Thoracic aorta (tissue), 2 donors: ENCODE measurements at regions not wholly inside any gene's neighbourhood (a gene's known extent, or its start where the extent isn't known, plus 50 kb on each side); places are given as distances from the start of the nearest gene placed in this dataset.

Experiments
- ATAC-seq: fragments of 150-250 bp; one replicate; pipeline ENCODE4 v1.8.0; 2017; ENCODE audit warnings: low read depth; ENCODE audit not compliant: insufficient number of reproducible peaks, low FRiP score
- DNase-seq: peaks from one replicate; pipeline ENCODE4 v3.0.0-alpha.2; 2020; ENCODE audit warnings: low spot score
- H3K27ac ChIP-seq, 2 donors: fragments of 200-600 bp; sonication (generic); 1 replicate in 1 of 2; 2 replicates in 1 of 2; pipeline ENCODE4 v1.5.1; 2016; ENCODE audit warnings: mild to moderate bottlenecking in 2 of 2, moderate library complexity in 2 of 2
- H3K27me3 ChIP-seq: fragments of 200-600 bp; sonication (generic); replicated peaks from 2 replicates; pipeline ENCODE4 v1.6.0; 2016; ENCODE audit warnings: mild to moderate bottlenecking; ENCODE audit not compliant: insufficient read depth
- H3K36me3 ChIP-seq: fragments of 200-600 bp; sonication (generic); one replicate; pipeline ENCODE4 v1.5.1; 2016
- H3K4me1 ChIP-seq, 2 donors: fragments of 200-600 bp; sonication (generic); 1 replicate in 1 of 2; 2 replicates in 1 of 2; pipeline versions ENCODE4 v1.5.1 to v1.6.0; 2016; ENCODE audit warnings: low read depth in 2 of 2, mild to moderate bottlenecking in 1 of 2; ENCODE audit not compliant: control insufficient read depth in 1 of 2
- H3K4me3 ChIP-seq: fragments of 200-600 bp; sonication (generic); 2 replicates; pipeline ENCODE4 v1.5.1; 2016; ENCODE audit warnings: mild to moderate bottlenecking
- H3K9me3 ChIP-seq: fragments of 200-600 bp; sonication (generic); 2 replicates; pipeline ENCODE4 v1.5.1; 2016
- CTCF ChIP-seq: fragments of 200-600 bp; sonication (generic); IDR thresholded peaks from one replicate; pipeline ENCODE4 v1.5.1; 2019; ENCODE audit warnings: antibody characterized with exemption

GRCh38 chr6:120112980-120113379 is 763.4 kb upstream of the MAN1A1 start:
- no peaks in the 10 kb centered on the region for H3K27me3 ChIP-seq
- no peak for DNase-seq
- no peaks in the 10 kb centered on the region for H3K9me3 ChIP-seq
- no peak overlapping the region for H3K27ac ChIP-seq
- H3K4me1 ChIP-seq = no peaks in the 10 kb centered on the region
- no peak overlapping the region for H3K4me3 ChIP-seq
- no peak for TF ChIP-seq CTCF
- no peaks in the 10 kb centered on the region for H3K36me3 ChIP-seq
- ATAC-seq = no peak

- Histone ChIP-seq H3K4me1 (no peaks in the 10 kb centered on the region), H3K27me3 (no peaks in the 10 kb centered on the region), H3K4me3 (no peak overlapping the region), H3K9me3 (no peaks in the 10 kb centered on the region), H3K27ac (no peak overlapping the region), H3K36me3 (no peaks in the 10 kb centered on the region)
- DNase-seq (no peak), ATAC-seq (no peak)
- TF ChIP-seq CTCF = no peak
These were observed 761.4 kb upstream of the MAN1A1 start for GRCh38 chr6:120111001-120111400.

GRCh38 chr6:120108061-120108795 is 758.7 kb upstream of the MAN1A1 start:
- TF ChIP-seq CTCF = no peak
- no peaks in the 10 kb centered on the region for H3K9me3 ChIP-seq

GRCh38 chr6:120103618-120104017 is 754.1 kb upstream of the MAN1A1 start:
- H3K9me3 ChIP-seq = no peaks in the 10 kb centered on the region
- H3K36me3 ChIP-seq = no peaks in the 10 kb centered on the region
- no peaks in the 10 kb centered on the region for H3K4me1 ChIP-seq
- no peak for ATAC-seq
- DNase-seq = no peak
- no peak for TF ChIP-seq CTCF
- H3K27me3 ChIP-seq = no peaks in the 10 kb centered on the region
- H3K4me3 ChIP-seq = no peak overlapping the region
- no peak overlapping the region for H3K27ac ChIP-seq

More at GRCh38 chr6:120108061-120108795, 758.7 kb upstream of the MAN1A1 start:
- DNase-seq (no peak), ATAC-seq (no peak)
- Histone ChIP-seq H3K4me1 (no peaks in the 10 kb centered on the region), H3K4me3 (no peak overlapping the region), H3K27ac (no peak overlapping the region), H3K27me3 (no peaks in the 10 kb centered on the region), H3K36me3 (no peaks in the 10 kb centered on the region)

GRCh38 chr6:120096696-120097260 is 747.2 kb upstream of the MAN1A1 start:
- no peak for TF ChIP-seq CTCF
- Histone ChIP-seq H3K27ac (no peak overlapping the region), H3K9me3 (no peaks in the 10 kb centered on the region), H3K4me1 (no peaks in the 10 kb centered on the region), H3K4me3 (no peak overlapping the region), H3K27me3 (no peaks in the 10 kb centered on the region), H3K36me3 (no peaks in the 10 kb centered on the region)
- DNase-seq (no peak), ATAC-seq (no peak)
